Activated CD4-positive, alpha-beta T cell treated with anti-CD3 and anti-CD28 coated beads, Interleukin-2, amount 10 ng/mL, durations not matched to agents 24 days and 14 days (primary cell): ENCODE measurements at regions not wholly inside any gene's neighbourhood (a gene's known extent, or its start where the extent isn't known, plus 50 kb on each side); places are given as distances from the start of the nearest gene placed in this dataset.
"Not testable (repeated sequence)": the region's sequence is repeated elsewhere in the genome, so short reads cannot be mapped to it uniquely, and the experiment has no call there.

Source experiments
- DNase-seq: peaks from one replicate; pipeline ENCODE4 v3.0.0; 2022
- H3K27ac Mint-ChIP-seq: one replicate; pipeline ENCODE4 v1.8.0; 2022; ENCODE audit warnings: mild to moderate bottlenecking, mixed read lengths
- H3K27me3 Mint-ChIP-seq: one replicate; pipeline ENCODE4 v1.8.0; 2022; ENCODE audit warnings: mixed read lengths
- H3K36me3 Mint-ChIP-seq: one replicate; pipeline ENCODE4 v1.8.0; 2022; ENCODE audit warnings: low read depth, mild to moderate bottlenecking, mixed read lengths
- H3K4me1 Mint-ChIP-seq: one replicate; pipeline ENCODE4 v1.8.0; 2021; ENCODE audit warnings: mixed read lengths
- H3K4me3 Mint-ChIP-seq: one replicate; pipeline ENCODE4 v1.8.0; 2022; ENCODE audit warnings: mild to moderate bottlenecking, moderate library complexity, mixed read lengths
- H3K9me3 Mint-ChIP-seq: one replicate; pipeline ENCODE4 v1.8.0; 2021; ENCODE audit warnings: mixed read lengths
- intact Hi-C: fragments of 100-400 bp; cut with micrococcal nuclease; formaldehyde crosslinking; loops from one replicate; pipeline ENCODE4 v1.15.1; 2023

DNA sequence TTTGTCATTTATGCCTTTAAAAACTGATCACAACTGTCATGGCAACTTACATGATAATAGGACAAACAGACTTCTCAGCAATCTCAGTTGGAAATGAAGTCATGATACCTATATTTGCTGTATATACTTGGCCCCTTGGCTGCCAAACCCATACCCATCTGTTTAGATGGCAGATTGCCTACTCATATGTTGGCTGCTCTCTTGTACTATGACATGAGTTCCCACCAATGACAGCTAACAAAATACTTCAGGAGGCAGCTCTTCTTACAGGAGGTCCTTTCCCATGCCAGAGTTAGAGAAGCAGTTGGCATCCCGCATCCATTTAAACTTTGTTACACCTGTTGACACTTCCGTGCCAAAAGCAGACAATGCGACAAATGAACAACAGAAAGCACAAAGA, 603.1 kb upstream of the ADGRL2 start:
- Mint-ChIP-seq H3K4me3 (no peak overlapping the region), H3K36me3 (no peaks in the 10 kb centered on the region), H3K27ac (no peak overlapping the region), H3K4me1 (no peaks in the 10 kb centered on the region), H3K9me3 (no peaks in the 10 kb centered on the region), H3K27me3 (no peaks in the 10 kb centered on the region)
- intact Hi-C loops: no loop called here
- DNase-seq: no peak

DNA sequence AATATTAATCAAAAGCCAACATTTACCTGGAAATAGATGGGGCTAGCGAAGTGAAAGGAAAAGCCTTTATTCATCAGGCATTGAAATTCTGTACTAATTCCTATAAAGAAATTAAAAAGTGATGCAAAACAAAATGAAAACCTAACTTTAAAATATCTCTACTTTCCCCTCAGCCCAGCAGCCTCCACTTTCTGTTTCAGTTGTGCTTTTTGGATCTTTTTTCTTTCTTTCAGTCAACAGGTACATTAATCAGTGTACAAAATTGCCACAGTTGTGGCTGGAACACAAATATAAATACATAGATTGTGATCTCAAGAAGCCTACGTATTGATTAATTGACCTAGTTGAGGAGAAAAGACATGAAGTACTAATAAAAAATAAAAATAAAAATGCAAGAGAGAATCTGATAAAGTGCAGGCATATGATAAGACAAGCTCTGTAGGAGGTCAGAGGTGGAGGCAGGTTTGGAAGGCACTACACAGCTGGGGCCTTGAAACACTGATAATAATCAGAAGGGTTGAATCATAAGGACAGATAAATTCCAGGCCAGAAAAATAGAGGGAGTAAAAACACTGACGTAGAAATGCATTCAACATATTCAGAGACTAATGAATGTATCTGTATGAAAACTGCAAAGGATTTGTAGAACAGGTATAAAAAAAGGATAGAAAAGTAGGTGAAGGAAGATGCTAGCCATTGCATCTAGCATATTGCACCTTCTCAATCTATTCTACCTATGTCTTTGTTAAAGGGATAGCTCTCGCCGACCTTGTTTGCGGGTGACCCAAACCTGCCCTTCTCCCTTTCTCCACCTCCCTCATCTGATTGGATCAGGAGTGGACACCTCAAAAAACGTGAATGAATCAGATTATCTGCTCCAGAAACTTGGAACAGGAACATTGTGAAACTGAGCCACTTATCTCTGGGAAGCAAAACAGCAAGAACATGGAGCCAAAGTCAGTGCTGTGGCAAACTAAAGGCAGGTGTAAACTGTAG, 607.8 kb upstream of the ADGRL2 start:
- no peak for DNase-seq
- no peak overlapping the region for H3K27ac Mint-ChIP-seq
- no peaks in the 10 kb centered on the region for H3K9me3 Mint-ChIP-seq
- H3K4me1 Mint-ChIP-seq: no peaks in the 10 kb centered on the region
- H3K27me3 Mint-ChIP-seq: no peaks in the 10 kb centered on the region
- H3K36me3 Mint-ChIP-seq: no peaks in the 10 kb centered on the region
- intact Hi-C loops: no loop called here
- no peak overlapping the region for H3K4me3 Mint-ChIP-seq

DNA sequence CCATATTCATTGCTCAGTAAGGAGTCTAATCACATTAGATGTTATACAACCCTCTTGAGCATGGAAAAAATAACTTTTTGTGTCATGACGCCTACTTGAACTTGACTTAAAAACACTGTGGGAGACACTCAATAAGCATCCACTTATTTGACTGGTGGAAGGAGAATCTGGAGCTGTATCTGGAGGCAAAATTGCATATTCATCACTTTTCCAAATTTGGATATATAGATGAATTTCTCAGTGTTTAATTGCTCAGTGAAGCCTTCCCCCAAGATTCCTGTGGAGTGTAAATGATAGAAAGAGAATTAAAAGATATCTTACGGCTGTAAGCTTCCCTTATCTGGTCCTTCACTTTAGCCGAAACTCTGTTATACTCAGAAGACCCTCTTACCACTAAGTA, 610.7 kb upstream of the ADGRL2 start:
- intact Hi-C loops: no loop called here
- H3K4me1 Mint-ChIP-seq: no peaks in the 10 kb centered on the region
- no peak overlapping the region for H3K4me3 Mint-ChIP-seq
- no peaks in the 10 kb centered on the region for H3K9me3 Mint-ChIP-seq
- no peak overlapping the region for H3K27ac Mint-ChIP-seq
- no peaks in the 10 kb centered on the region for H3K36me3 Mint-ChIP-seq
- no peaks in the 10 kb centered on the region for H3K27me3 Mint-ChIP-seq
- no peak for DNase-seq

DNA sequence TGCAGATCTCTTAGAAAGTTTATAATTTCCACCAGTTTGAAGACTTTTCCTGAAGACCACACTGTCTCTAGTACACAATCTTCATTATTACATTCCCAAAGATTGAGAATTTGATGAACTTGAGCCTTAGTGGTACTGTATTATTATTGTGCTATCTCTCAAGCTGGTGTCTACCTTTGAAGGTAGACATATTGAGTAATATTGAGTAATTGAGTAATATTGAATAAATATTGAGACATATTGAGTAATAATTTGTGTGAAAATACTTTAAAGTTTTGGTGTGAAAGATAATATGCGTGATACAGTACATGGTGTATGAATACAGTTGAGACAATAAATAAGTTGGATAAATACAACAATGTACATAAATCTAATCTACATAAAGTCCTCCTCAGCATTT, 613.1 kb upstream of the ADGRL2 start:
- no peak overlapping the region for H3K27ac Mint-ChIP-seq
- H3K27me3 Mint-ChIP-seq: no peaks in the 10 kb centered on the region
- no peaks in the 10 kb centered on the region for H3K36me3 Mint-ChIP-seq
- DNase-seq: no peak
- no peak overlapping the region for H3K4me3 Mint-ChIP-seq
- H3K4me1 Mint-ChIP-seq: no peaks in the 10 kb centered on the region
- H3K9me3 Mint-ChIP-seq: peaks cover 4% of the 10 kb centered on the region
- intact Hi-C loops: no loop called here

DNA sequence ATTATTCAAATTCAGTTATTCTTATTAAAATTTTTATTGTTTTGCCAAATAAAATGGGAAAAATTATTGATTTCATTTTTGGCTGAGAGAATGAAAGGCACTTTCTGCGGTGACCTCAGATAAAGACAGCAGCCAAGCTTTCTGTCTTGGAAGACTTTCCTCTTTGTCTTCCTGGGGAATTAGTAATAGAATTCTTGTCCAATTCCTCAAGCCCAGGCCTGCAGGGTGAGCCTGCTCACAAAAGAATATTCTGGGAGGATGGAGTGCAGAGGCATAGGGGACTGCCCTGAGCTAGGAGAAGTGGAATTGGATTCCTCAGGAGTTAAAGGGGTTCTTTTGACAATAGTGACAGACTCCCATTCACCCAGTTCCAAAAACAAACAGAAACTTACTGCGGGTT, 614.5 kb upstream of the ADGRL2 start:
- intact Hi-C loops: no loop called here
- Mint-ChIP-seq H3K4me1 (no peaks in the 10 kb centered on the region), H3K27me3 (no peaks in the 10 kb centered on the region), H3K36me3 (no peaks in the 10 kb centered on the region), H3K9me3 (peaks cover 8% of the 10 kb centered on the region), H3K27ac (no peak overlapping the region), H3K4me3 (no peak overlapping the region)
- DNase-seq: no peak

DNA sequence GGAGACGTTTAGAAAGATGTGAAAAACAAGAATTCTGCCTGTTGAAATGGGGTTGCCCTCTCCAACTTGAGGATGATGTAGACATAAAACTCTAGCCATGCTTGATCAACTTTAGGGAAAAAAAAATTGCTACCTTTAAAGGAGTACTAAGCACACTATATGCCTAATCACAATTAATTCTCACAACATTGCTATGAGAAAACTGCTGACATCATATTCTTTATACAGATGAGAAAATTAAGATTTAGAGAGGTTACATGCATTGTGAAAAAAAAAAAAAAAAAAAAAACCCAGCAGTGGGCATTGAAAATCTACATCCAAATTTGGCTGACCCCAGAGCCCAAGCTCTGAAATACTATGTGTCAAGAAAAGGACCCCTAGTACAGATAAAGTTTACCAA, 617.2 kb upstream of the ADGRL2 start:
- Mint-ChIP-seq H3K9me3 (peaks cover 8% of the 10 kb centered on the region), H3K27ac (no peak overlapping the region), H3K4me3 (no peak overlapping the region), H3K4me1 (no peaks in the 10 kb centered on the region), H3K27me3 (no peaks in the 10 kb centered on the region), H3K36me3 (no peaks in the 10 kb centered on the region)
- intact Hi-C loops: no loop called here
- DNase-seq: no peak

DNA sequence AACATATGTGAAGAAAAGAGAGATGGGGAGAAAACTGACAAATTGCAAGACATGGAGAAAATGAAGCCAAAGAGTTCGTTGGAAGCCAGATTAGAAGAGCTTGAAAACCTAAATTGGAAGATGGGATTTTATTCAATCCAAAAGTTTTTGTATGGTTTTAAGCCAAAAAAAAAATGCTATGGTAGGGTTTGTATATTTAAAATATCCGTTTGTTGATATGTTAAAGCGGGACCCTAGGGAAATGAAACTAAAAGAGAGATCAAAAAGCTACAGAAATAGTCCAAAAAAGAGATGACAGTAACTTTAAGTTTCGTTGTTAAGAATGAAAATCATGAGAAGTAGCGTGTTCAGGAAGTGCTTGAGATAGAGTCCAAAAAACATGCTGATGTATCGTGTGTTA, 617.7 kb upstream of the ADGRL2 start:
- H3K36me3 Mint-ChIP-seq: no peaks in the 10 kb centered on the region
- DNase-seq: no peak
- H3K27ac Mint-ChIP-seq: no peak overlapping the region
- no peaks in the 10 kb centered on the region for H3K4me1 Mint-ChIP-seq
- peaks cover 8% of the 10 kb centered on the region for H3K9me3 Mint-ChIP-seq
- no peaks in the 10 kb centered on the region for H3K27me3 Mint-ChIP-seq
- intact Hi-C loops: no loop called here
- H3K4me3 Mint-ChIP-seq: no peak overlapping the region

DNA sequence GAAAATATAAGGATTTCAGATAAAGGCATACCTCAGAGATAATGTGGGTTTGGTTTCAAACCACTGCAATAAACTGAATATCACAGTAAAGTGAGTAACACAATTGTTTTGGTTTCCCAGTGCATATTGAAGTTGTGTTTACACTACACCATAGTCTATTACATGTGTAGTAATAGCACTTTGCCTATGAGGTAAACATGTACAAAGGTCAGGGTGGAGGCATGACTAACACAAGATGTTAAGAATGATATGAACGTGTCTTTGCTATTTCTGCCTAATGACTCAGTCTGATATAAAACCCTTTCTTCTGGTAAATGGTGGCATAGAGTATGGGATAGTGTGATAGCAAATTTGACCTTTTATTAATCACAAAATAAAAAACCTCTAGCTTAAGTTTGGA, 621.5 kb upstream of the ADGRL2 start:
- no peaks in the 10 kb centered on the region for H3K36me3 Mint-ChIP-seq
- no peak for DNase-seq
- peaks cover 8% of the 10 kb centered on the region for H3K9me3 Mint-ChIP-seq
- H3K4me3 Mint-ChIP-seq: no peak overlapping the region
- intact Hi-C loops: no loop called here
- no peaks in the 10 kb centered on the region for H3K4me1 Mint-ChIP-seq
- no peaks in the 10 kb centered on the region for H3K27me3 Mint-ChIP-seq
- no peak overlapping the region for H3K27ac Mint-ChIP-seq

DNA sequence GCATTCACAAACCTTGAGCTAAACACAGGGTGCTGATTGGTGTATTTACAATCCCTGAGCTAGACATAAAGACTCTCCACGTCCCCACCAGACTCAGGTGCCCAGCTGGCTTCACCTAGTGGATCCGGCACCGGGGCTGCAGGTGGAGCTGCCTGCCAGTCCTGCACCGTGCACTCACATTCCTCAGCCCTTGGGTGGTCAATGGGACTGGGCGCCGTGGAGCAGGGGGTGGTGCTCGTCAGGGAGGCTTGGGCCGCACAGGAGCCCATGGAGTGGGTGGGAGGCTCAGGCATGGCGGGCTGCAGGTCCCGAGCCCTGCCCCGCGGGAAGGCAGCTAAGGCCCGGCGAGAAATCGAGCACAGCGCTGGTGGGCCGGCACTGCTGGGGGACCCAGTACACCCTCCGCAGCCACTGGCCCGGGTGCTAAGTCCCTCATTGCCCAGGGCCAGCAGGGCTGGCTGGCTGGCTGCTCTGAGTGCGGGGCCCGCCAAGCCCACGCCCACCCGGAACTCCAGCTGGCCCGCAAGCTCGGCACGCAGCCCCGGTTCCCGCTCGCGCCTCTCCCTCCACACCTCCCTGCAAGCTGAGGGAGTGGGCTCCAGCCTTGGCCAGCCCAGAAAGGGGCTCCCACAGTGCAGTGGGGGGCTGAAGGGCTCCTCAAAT, 622.2 kb upstream of the ADGRL2 start:
- intact Hi-C loops, H3K27me3 Mint-ChIP-seq, DNase-seq, H3K4me1 Mint-ChIP-seq, H3K36me3 Mint-ChIP-seq, H3K4me3 Mint-ChIP-seq, H3K9me3 Mint-ChIP-seq, H3K27ac Mint-ChIP-seq: not testable (repeated sequence)

DNA sequence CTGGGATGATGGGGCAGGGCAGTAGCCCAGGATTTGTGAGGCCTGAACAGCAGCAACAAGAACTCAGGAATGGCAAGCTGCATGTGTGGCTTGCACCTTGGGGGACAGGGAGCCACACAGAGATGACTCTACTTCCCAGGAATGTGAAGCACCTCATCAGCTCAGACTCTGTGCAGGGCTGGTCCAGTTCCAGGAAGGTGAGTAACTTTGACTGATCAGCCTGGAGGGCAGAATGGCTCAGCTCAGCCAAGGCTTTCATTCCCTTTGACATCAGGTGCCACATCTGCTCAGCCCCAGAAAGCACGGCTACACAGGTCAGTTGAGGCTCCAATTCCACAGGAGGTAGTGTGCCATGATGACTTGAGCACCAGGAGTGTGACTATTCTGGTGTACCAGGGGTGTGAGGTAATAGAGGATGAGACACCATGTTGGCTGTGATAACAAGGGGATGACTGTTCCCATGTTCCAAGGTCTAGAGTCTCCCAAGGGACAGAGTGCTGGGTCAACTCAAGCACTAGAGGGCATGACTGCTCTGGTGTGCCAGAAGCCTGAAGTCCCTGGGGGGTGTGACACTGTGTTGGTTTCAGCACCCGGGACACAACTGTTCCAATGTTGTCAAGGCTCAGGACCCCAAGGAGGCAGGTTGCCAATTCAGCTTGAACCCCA, 625.8 kb upstream of the ADGRL2 start:
- H3K4me3 Mint-ChIP-seq: no peak overlapping the region
- no peaks in the 10 kb centered on the region for H3K36me3 Mint-ChIP-seq
- no peaks in the 10 kb centered on the region for H3K4me1 Mint-ChIP-seq
- DNase-seq: no peak
- intact Hi-C loops: no loop called here
- H3K27ac Mint-ChIP-seq: no peak overlapping the region
- peaks cover 4% of the 10 kb centered on the region for H3K9me3 Mint-ChIP-seq
- no peaks in the 10 kb centered on the region for H3K27me3 Mint-ChIP-seq

DNA sequence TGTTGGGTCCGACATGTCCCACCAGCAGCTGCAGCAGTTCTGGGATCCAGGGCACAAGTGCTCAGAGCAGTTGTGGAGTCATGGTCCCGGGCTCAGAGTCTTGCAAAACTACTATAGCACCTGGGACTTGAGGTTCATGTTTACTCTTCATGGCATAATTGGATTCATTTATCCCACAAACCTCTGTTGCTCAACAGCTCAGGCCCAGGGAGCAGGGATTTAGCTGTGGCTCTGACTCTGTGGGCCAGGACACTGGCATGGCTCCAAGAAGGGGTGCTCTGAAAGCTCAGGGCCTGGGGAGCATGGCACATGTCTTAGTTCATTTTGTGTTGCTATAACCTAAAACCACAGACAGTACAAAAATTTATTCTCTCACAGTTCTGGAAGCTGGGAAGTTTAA, 626.7 kb upstream of the ADGRL2 start:
- Mint-ChIP-seq H3K27me3 (no peaks in the 10 kb centered on the region), H3K9me3 (peaks cover 7% of the 10 kb centered on the region), H3K4me3 (no peak overlapping the region), H3K4me1 (no peaks in the 10 kb centered on the region), H3K27ac (no peak overlapping the region), H3K36me3 (no peaks in the 10 kb centered on the region)
- intact Hi-C loops: no loop called here
- DNase-seq: no peak

DNA sequence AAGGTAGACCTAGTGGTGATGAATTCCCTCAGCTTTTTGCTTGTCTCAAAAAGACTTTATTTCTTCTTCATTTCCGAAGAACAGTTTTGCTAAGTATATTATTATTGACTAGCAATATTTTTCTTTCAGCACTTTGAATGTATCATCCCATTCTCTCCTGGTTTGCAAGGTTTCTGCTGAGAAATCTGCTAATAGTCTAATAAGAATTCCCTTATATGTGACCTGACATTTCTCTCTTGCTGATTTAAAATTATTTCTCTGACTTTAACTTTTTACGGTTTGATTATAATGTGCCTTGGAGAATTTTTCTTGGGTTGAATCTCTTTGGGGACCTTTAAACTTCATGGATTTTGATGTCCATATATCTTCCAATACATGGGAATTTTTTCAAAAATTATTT, 628.3 kb upstream of the ADGRL2 start:
- no peaks in the 10 kb centered on the region for H3K36me3 Mint-ChIP-seq
- H3K4me3 Mint-ChIP-seq: no peak overlapping the region
- peaks cover 7% of the 10 kb centered on the region for H3K9me3 Mint-ChIP-seq
- no peak for DNase-seq
- intact Hi-C loops: no loop called here
- H3K27ac Mint-ChIP-seq: no peak overlapping the region
- H3K4me1 Mint-ChIP-seq: no peaks in the 10 kb centered on the region
- H3K27me3 Mint-ChIP-seq: no peaks in the 10 kb centered on the region

DNA sequence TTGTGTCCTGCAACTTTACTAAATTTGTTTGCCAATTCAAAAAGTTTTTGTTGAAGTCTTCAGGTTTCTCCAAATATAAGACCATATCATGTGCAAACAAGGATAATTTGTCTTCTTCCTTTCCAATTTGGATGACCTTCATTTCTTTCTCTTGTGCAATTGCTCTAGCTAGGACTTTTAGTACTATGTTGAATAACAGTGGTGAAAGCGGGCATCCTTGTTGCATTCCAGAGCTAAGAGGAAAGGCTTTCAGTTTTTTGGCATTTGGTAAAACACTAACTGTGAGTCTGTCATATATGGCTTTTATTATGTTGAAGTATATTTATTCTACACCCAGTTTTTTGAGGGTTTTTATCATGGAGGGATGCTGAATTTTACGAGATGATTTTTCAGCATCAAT, 630.0 kb upstream of the ADGRL2 start:
- Mint-ChIP-seq H3K36me3 (no peaks in the 10 kb centered on the region), H3K9me3 (peaks cover 7% of the 10 kb centered on the region), H3K4me1 (no peaks in the 10 kb centered on the region), H3K4me3 (no peak overlapping the region), H3K27ac (no peak overlapping the region), H3K27me3 (no peaks in the 10 kb centered on the region)
- intact Hi-C loops: no loop called here
- no peak for DNase-seq

DNA sequence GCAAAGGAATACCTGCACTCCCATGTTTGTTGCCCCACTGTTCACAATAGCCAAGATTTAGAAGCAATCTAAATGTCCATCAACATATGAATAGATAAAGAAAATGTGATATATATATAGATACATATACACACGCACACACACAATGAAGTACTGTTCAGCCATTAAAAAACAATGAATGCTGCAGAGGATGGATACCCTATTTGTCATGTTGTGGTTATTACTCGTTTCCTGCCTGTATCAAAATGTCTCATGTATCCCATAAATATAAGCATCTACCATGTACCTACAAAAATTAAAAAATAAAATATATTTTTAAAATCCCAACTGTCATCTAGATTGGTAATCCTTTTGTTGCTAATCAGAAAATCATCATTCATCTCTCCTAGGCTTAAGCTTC, 634.8 kb upstream of the ADGRL2 start:
- Mint-ChIP-seq H3K4me3 (no peak overlapping the region), H3K9me3 (peaks cover 4% of the 10 kb centered on the region), H3K27ac (no peak overlapping the region), H3K36me3 (no peaks in the 10 kb centered on the region), H3K27me3 (no peaks in the 10 kb centered on the region), H3K4me1 (no peaks in the 10 kb centered on the region)
- no peak for DNase-seq
- intact Hi-C loops: no loop called here
